ENCODE measurements at regions not wholly inside any gene's neighbourhood (a gene's known extent, or its start where the extent isn't known, plus 50 kb on each side); places are given as distances from the start of the nearest gene placed in this dataset.

DNA sequence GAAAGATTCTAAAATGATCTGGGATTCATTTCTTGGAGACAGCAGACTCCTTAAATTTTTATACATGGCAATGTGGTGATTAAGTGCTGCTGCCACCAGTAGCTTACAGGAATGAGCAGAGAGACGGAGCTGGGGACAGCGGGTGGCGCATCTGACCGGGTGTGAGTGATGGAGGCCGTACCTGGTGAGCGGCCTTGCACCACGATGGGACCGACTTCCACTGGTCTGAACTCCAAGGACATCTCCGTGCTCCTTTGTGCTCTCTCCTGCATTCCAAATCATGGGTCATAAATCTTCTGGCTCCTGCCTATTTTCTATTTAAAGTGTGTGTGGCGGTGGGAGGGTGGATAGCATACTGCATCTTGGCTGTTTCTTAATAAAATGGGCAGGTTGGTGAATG lies 262.6 kb downstream of the ABHD5 start:
- ATAC-seq (ENCODE audit: insufficient read depth, low FRiP score) = no peak
- H3K27me3 ChIP-seq (ENCODE audit: control insufficient read depth in 3 of 3, insufficient read depth in 3 of 3, low read length in 2 of 3) = peaks cover 0 to 8% (median 2%) of the 10 kb centered on the region in 3 donors
- WGBS, 2 donors = 86 to 90% methylated on average over 10 of the region's 10 CpGs

DNA sequence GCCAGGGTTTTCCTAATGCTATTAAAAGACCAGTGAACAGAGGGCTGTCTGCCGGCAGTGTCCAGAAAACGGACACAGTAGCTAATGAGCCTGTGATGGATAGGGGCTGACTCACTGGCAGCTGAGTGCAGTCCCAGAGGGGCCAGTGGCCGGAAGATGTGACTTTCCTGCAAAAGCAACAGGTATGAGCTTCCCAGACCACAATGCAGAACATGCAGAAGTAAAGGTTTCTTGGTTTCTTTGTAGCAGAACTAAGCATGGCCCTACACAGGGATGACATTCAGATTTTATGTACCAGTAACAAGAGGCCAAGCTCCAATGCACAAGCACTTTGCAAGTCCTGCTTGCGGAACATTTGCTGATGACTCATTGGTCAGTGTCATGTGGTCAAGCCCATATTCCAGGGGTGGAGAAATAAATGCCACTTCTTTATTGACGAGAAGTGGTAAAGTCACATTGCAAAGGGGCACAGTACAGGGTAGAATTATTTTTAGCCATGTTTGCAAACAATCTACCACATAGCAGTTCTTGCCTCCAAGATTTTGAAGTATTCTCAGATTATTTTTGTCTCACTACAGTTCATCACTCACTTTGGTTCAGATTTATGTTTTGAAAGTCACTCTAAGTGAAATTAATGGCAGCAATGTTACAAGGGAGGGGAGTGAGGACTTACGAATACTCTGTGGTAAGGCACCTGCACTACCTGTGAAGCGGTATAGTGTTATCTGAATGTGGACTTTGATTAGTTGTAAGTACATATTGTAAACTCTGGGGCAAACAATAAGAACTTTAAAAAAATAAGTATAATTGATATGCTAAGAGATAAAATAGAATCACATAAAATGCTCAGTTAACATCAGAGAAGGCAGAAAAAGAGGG lies 263.3 kb downstream of the ABHD5 start:
- ATAC-seq (ENCODE audit: insufficient read depth, low FRiP score) = no peak
- TF ChIP-seq, protein P1, sequence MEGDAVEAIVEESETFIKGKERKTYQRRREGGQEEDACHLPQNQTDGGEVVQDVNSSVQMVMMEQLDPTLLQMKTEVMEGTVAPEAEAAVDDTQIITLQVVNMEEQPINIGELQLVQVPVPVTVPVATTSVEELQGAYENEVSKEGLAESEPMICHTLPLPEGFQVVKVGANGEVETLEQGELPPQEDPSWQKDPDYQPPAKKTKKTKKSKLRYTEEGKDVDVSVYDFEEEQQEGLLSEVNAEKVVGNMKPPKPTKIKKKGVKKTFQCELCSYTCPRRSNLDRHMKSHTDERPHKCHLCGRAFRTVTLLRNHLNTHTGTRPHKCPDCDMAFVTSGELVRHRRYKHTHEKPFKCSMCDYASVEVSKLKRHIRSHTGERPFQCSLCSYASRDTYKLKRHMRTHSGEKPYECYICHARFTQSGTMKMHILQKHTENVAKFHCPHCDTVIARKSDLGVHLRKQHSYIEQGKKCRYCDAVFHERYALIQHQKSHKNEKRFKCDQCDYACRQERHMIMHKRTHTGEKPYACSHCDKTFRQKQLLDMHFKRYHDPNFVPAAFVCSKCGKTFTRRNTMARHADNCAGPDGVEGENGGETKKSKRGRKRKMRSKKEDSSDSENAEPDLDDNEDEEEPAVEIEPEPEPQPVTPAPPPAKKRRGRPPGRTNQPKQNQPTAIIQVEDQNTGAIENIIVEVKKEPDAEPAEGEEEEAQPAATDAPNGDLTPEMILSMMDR (IDR thresholded peaks at IDR 0.05; ENCODE audit: control extremely low read depth, extremely low read depth) = no peak
- peaks cover 0 to 8% (median 2%) of the 10 kb centered on the region in 3 donors for H3K27me3 ChIP-seq (ENCODE audit: control insufficient read depth in 3 of 3, insufficient read depth in 3 of 3, low read length in 2 of 3)
- H3K27ac ChIP-seq (ENCODE audit: low read depth in 1 of 2, low read length in 1 of 2) = no peak overlapping the region
- no peaks in the 10 kb centered on the region for H3K36me3 ChIP-seq (ENCODE audit: control insufficient read depth in 4 of 4, insufficient read depth in 4 of 4, low read length in 4 of 4)
- H3K9ac ChIP-seq (ENCODE audit: insufficient read depth in 1 of 2, low read length in 2 of 2) = no peak overlapping the region
- peaks cover 0 to 5% (median 0%) of the 10 kb centered on the region in 5 donors for H3K4me1 ChIP-seq (ENCODE audit: control insufficient read depth in 5 of 5, insufficient read depth in 5 of 5, low read length in 5 of 5)
- DNase-seq = no peak
- H3K9me3 ChIP-seq (ENCODE audit: control insufficient read depth in 4 of 4, insufficient read depth in 3 of 4, low read length in 3 of 4) = peaks cover 0 to 7% (median 0%) of the 10 kb centered on the region in 4 donors
- 68 to 80% methylated on average over 7 of the region's 7 CpGs for WGBS, 2 donors
- no peak overlapping the region for H3K4me3 ChIP-seq

More for the DNA sequence above, 262.6 kb downstream of the ABHD5 start:
- Histone ChIP-seq H3K27ac (ENCODE audit: low read depth in 1 of 2, low read length in 1 of 2) (no peak overlapping the region), H3K36me3 (ENCODE audit: control insufficient read depth in 4 of 4, insufficient read depth in 4 of 4, low read length in 4 of 4) (no peaks in the 10 kb centered on the region), H3K4me1 (ENCODE audit: control insufficient read depth in 5 of 5, insufficient read depth in 5 of 5, low read length in 5 of 5) (peaks cover 0 to 2% (median 0%) of the 10 kb centered on the region in 5 donors), H3K9ac (ENCODE audit: insufficient read depth in 1 of 2, low read length in 2 of 2) (no peak overlapping the region), H3K9me3 (ENCODE audit: control insufficient read depth in 4 of 4, insufficient read depth in 3 of 4, low read length in 3 of 4) (peaks cover 0 to 7% (median 0%) of the 10 kb centered on the region in 4 donors), H3K4me3 (no peak overlapping the region)
- no peak for DNase-seq
- TF ChIP-seq, protein P1 (IDR thresholded peaks at IDR 0.05; ENCODE audit: control extremely low read depth, extremely low read depth) = no peak

DNA sequence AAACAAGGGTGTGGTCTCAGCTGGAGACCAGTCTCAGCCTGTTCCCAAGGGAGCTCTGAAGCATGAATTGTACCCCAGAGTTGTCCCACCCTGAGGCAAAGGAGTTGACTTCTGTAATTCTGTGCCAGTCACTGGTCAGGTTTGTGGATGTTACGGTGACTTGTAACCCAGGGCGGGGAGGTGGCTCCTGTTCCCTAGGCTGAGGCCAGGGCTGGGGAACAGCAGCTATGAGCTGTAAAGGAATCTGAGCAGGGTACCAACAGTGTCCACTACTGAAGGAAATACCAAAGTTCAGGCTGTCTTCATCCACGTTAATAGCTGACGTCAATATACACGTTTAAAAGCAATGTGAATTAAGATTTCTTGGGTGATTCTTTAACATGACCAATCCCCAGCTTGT lies 266.2 kb downstream of the ABHD5 start:
- TF ChIP-seq, protein P1 (IDR thresholded peaks at IDR 0.05; ENCODE audit: control extremely low read depth, extremely low read depth) = no peak
- no peaks in the 10 kb centered on the region for H3K36me3 ChIP-seq (ENCODE audit: control insufficient read depth in 4 of 4, insufficient read depth in 4 of 4, low read length in 4 of 4)
- 83 to 89% methylated on average over 5 of the region's 5 CpGs for WGBS, 2 donors
- peaks cover 0 to 5% (median 0%) of the 10 kb centered on the region in 5 donors for H3K4me1 ChIP-seq (ENCODE audit: control insufficient read depth in 5 of 5, insufficient read depth in 5 of 5, low read length in 5 of 5)
- no peak overlapping the region for H3K9ac ChIP-seq (ENCODE audit: insufficient read depth in 1 of 2, low read length in 2 of 2)
- ATAC-seq (ENCODE audit: insufficient read depth, low FRiP score) = no peak
- no peak overlapping the region for H3K4me3 ChIP-seq
- peaks cover 0 to 1% (median 0%) of the 10 kb centered on the region in 4 donors for H3K9me3 ChIP-seq (ENCODE audit: control insufficient read depth in 4 of 4, insufficient read depth in 3 of 4, low read length in 3 of 4)
- DNase-seq = no peak
- no peak overlapping the region for H3K27ac ChIP-seq (ENCODE audit: low read depth in 1 of 2, low read length in 1 of 2)
- peaks cover 0 to 8% (median 0%) of the 10 kb centered on the region in 3 donors for H3K27me3 ChIP-seq (ENCODE audit: control insufficient read depth in 3 of 3, insufficient read depth in 3 of 3, low read length in 2 of 3)

Measured in lung (tissue), 11 donors.